HG03064 (cell line): ENCODE measurements at regions not wholly inside any gene's neighbourhood (a gene's known extent, or its start where the extent isn't known, plus 50 kb on each side); places are given as distances from the start of the nearest gene placed in this dataset.

Experiments used
- ATAC-seq: cut with Tn5 transposase; IDR thresholded peaks from one replicate; pipeline ENCODE4 v1.9.1; 2021; ENCODE audit warnings: low read depth; ENCODE audit not compliant: unreplicated experiment

DNA sequence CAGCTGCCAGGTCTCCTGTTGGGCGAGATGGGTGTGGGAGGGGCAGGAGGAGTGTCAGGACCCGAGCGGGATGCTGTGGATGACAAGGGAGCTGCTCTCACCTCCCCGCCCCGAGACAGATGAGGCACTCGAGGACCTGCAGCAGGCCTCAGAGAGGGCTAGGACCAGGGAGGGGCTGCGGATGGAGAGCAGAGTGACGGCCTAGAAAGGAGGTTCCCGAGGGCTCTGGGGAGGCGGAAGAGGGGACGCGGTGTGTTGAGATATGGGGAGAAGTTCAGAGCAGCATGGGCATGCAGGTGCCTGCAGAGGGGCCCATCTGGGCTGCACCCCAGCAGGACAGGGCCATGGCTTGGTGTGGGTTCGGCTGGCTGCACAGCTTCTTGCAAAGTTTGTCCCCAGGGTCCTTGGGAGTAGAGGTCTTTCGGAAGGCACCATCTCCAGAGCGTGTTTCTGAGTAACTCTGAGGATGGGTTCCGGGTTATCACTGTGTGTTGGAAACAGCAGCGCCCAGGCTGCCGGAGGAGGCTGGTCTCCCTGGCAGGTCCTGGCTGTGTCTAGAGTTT lies 104.6 kb downstream of the PAX1 start:
- no peak for ATAC-seq

DNA sequence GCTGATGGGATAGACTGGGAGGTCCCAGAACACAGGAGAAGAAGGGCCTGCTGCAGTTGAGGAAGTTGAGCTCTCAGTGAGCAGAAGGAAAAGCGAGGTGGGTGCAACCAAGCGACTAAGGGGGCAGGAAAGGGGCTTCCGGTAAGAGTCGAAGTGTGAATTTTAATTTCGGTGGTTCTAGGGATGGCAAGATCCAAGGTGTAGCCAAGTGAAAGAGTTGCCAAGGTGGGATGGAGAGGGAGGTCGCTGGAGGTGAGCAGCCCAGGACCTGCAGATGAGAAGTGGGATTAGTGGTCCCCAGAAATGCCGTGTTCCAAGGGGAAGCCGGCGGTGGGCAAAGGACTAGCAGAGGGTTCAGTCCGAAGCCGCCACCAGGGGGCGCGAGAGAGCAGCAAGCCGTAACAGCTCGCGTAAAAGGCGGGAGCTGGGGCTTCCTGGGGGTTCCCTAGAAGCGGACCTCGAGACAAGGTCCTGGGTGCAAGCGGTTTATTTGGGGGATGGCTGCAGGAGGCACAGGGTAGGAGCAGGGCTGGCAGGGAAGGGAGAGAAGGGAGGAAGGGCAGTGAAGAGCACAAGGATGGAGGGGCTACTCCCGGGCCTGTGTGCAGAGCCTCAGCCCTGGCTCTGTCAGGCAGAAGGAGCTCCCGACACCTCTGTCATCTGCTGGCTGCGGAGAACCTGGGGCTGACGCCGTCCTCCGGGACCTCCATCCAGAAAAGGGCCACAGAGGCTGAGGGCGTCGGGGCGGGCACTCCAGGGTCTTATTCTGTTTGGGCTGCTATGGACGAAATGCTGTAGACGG lies 103.6 kb downstream of the PAX1 start:
- ATAC-seq, result no peak

DNA sequence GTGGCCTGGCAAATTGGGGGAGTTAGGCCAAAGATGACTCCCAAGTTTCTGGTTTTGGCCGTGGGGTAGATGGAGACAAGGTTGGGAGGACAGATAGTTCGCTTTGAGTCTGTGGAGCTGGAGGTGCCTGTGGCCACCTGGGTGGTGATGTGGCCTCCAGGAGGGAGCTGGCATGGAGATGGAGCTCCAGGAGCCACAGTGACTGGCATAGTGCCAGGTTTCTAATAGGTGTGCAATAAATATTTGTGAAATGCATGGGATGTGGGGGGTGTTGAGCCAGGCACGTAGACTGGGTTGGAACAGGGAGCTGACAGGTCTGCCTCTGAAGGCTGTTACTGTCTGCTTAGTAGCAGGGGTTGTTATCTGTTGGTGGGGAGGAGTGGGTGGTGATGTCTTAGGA lies 102.7 kb downstream of the PAX1 start:
- no peak for ATAC-seq

- ATAC-seq, result no peak
Observed at GRCh38 chr20:21804802-21805201, 99.3 kb downstream of the PAX1 start.

- ATAC-seq, result no peak
Observed at GRCh38 chr20:21801193-21801592, 95.7 kb downstream of the PAX1 start.

- no peak for ATAC-seq
Observed at GRCh38 chr20:21798384-21798783, 92.9 kb downstream of the PAX1 start.

- ATAC-seq, result no peak
Observed at GRCh38 chr20:21796059-21796458, 90.6 kb downstream of the PAX1 start.

- no peak for ATAC-seq
Observed at GRCh38 chr20:21788082-21788481, 82.6 kb downstream of the PAX1 start.

- no peak for ATAC-seq
Observed at GRCh38 chr20:21781446-21782075, 76.1 kb downstream of the PAX1 start.

DNA sequence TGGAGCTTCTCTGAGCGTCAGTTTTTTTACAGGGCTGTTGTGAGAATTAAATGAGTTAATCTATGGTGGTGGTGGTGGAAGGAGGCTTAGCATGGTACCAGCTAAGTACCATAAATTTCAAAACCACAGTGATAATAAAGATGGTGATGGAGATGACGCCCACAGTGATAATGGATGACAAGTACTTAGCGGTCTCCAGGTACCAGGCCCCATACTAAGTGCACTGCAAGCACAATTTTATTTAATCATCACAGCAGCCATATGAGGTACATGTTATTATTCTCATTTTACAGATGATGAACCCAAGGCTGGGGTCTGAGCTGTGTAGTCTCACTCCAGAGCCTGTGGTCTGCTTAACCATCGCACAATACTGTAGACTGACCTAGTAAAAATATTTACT lies 75.1 kb downstream of the PAX1 start:
- no peak for ATAC-seq
